ENCODE measurements at regions not wholly inside any gene's neighbourhood (a gene's known extent, or its start where the extent isn't known, plus 50 kb on each side); places are given as distances from the start of the nearest gene placed in this dataset.

GRCh38 chr13:89678466-89679121 is 1668.9 kb upstream of the MIR17HG start:
- no peak for TF ChIP-seq EP300 (IDR thresholded peaks at IDR 0.05; ENCODE audit: low read depth)
- TF ChIP-seq CTCF (IDR thresholded peaks at IDR 0.05): no peak
